Urothelium cell line (cell line): ENCODE measurements at regions not wholly inside any gene's neighbourhood (a gene's known extent, or its start where the extent isn't known, plus 50 kb on each side); places are given as distances from the start of the nearest gene placed in this dataset.
"Not testable (repeated sequence)": the region's sequence is repeated elsewhere in the genome, so short reads cannot be mapped to it uniquely, and the experiment has no call there.

Experiments
- DNase-seq: peaks from one replicate; pipeline ENCODE4 v3.0.0; 2011; ENCODE audit warnings: low spot score, mixed read lengths
- FAIRE-seq: peaks from 2 replicates; lab custom pipeline; 2011; peaks lifted over from hg19 to GRCh38; lab: Jason Lieb, UNC

- no peak for DNase-seq
- FAIRE-seq: no peak
Observed at GRCh38 chr11:82225930-82226329, 507.7 kb downstream of the FAM181B start.

- DNase-seq: no peak
- FAIRE-seq: no peak
Observed at GRCh38 chr11:82225502-82225901, 508.2 kb downstream of the FAM181B start.

GRCh38 chr11:82216927-82217570 lies 516.6 kb downstream of the FAM181B start:
- FAIRE-seq (no peak), DNase-seq (no peak)

GRCh38 chr11:82210011-82210410 lies 523.7 kb downstream of the FAM181B start:
- FAIRE-seq: no peak
- DNase-seq: no peak

- FAIRE-seq: no peak
- no peak for DNase-seq
Observed at GRCh38 chr11:82195283-82195682, 538.4 kb downstream of the FAM181B start.

GRCh38 chr11:82194521-82194920 lies 539.1 kb downstream of the FAM181B start:
- DNase-seq (peak; percentile 26), FAIRE-seq (no peak)

- FAIRE-seq: no peak
Observed at GRCh38 chr11:82191695-82192094, 542.0 kb downstream of the FAM181B start.

GRCh38 chr11:82185925-82186324 lies 547.7 kb downstream of the FAM181B start:
- no peak for DNase-seq
- FAIRE-seq: peak; percentile 67

More at GRCh38 chr11:82191695-82192094, 542.0 kb downstream of the FAM181B start:
- no peak for DNase-seq

GRCh38 chr11:82184966-82185365 lies 548.7 kb downstream of the FAM181B start:
- DNase-seq (no peak), FAIRE-seq (no peak)

GRCh38 chr11:82183346-82183745 lies 550.3 kb downstream of the FAM181B start:
- FAIRE-seq (peak; percentile 32), DNase-seq (no peak)

- not testable (repeated sequence) for DNase-seq, FAIRE-seq
Observed at GRCh38 chr11:82182697-82183096, 551.0 kb downstream of the FAM181B start.

- DNase-seq: not testable (repeated sequence)
Observed at GRCh38 chr11:82181796-82182195, 551.9 kb downstream of the FAM181B start.

GRCh38 chr11:82176945-82177344 lies 556.7 kb downstream of the FAM181B start:
- DNase-seq (no peak), FAIRE-seq (no peak)

More at GRCh38 chr11:82181796-82182195, 551.9 kb downstream of the FAM181B start:
- FAIRE-seq: not testable (repeated sequence)

- no peak for DNase-seq
- no peak for FAIRE-seq
Observed at GRCh38 chr11:82176365-82176764, 557.3 kb downstream of the FAM181B start.

- FAIRE-seq (no peak), DNase-seq (no peak)
Observed at GRCh38 chr11:82174610-82175009, 559.1 kb downstream of the FAM181B start.

- no peak for DNase-seq
- no peak for FAIRE-seq
Observed at GRCh38 chr11:82146789-82147188, 586.9 kb downstream of the FAM181B start.

- FAIRE-seq: no peak
- DNase-seq: no peak
Observed at GRCh38 chr11:82118946-82119345, 614.7 kb downstream of the FAM181B start.

- FAIRE-seq: no peak
- no peak for DNase-seq
Observed at GRCh38 chr11:82117362-82117761, 616.3 kb downstream of the FAM181B start.

- no peak for DNase-seq
- no peak for FAIRE-seq
Observed at GRCh38 chr11:82105331-82105998, 628.2 kb downstream of the FAM181B start.

GRCh38 chr11:82092904-82093303 lies 640.8 kb downstream of the FAM181B start:
- no peak for FAIRE-seq
- no peak for DNase-seq

- FAIRE-seq (no peak), DNase-seq (no peak)
Observed at GRCh38 chr11:82089426-82089825, 644.2 kb downstream of the FAM181B start.

GRCh38 chr11:82085493-82085892 lies 648.2 kb downstream of the FAM181B start:
- DNase-seq (no peak), FAIRE-seq (no peak)
